ENCODE measurements at regions not wholly inside any gene's neighbourhood (a gene's known extent, or its start where the extent isn't known, plus 50 kb on each side); places are given as distances from the start of the nearest gene placed in this dataset.

- Histone ChIP-seq H3K9ac (ENCODE audit: low read length) (no peak overlapping the region), H3K36me3 (ENCODE audit: low read depth, low read length) (no peaks in the 10 kb centered on the region), H3K9me2 (replicated peaks; ENCODE audit: low read length) (no peaks in the 10 kb centered on the region), H3K27me3 (ENCODE audit: low read length) (peaks cover 64% of the 10 kb centered on the region), H3K4me3 (ENCODE audit: low read length) (no peak overlapping the region), H2AFZ (ENCODE audit: low read length) (no peak overlapping the region), H3K79me2 (ENCODE audit: low read length) (no peaks in the 10 kb centered on the region), H3F3A (ENCODE audit: low read length, unreplicated experiment) (no peaks in the 10 kb centered on the region), H4K20me1 (ENCODE audit: low read length) (no peaks in the 10 kb centered on the region), H3K27ac (ENCODE audit: low read length) (no peak overlapping the region), H3K4me2 (ENCODE audit: low read length) (no peak overlapping the region), H3K9me3 (ENCODE audit: low read length) (no peaks in the 10 kb centered on the region), H3K4me1 (ENCODE audit: insufficient read depth, low read length) (no peaks in the 10 kb centered on the region)
- ChIA-PET CTCF (no interaction called here), POLR2A (ENCODE audit: unreplicated experiment) (no interaction called here)
- no TSS peak for BruUV-seq (replicated peaks)
- ATAC-seq (peak; percentile 20; the same call in 1 of the 2 replicates), DNase-seq (no peak)
- intact Hi-C loops (cut with micrococcal nuclease), result no loop called here
- no peak for TF ChIP-seq EZH2phosphoT487 (IDR thresholded peaks at IDR 0.05; ENCODE audit: borderline replicate concordance, low read length)
- no peak for TF ChIP-seq EZH2 (IDR thresholded peaks at IDR 0.05; ENCODE audit: low read length, unreplicated experiment)
- no peak for TF ChIP-seq CTCF (conservative IDR thresholded peaks at IDR 0.05; ENCODE audit: low read depth, low read length)
These were observed 97.4 kb upstream of the SPTLC3 start for GRCh38 chr20:12911372-12911771.

- Histone ChIP-seq H3K4me2 (ENCODE audit: low read length) (no peak overlapping the region), H3K4me3 (ENCODE audit: low read length) (no peak overlapping the region), H3K9me3 (ENCODE audit: low read length) (no peaks in the 10 kb centered on the region), H4K20me1 (ENCODE audit: low read length) (no peaks in the 10 kb centered on the region), H3K27me3 (ENCODE audit: low read length) (peaks cover 52% of the 10 kb centered on the region), H3F3A (ENCODE audit: low read length, unreplicated experiment) (no peaks in the 10 kb centered on the region), H2AFZ (ENCODE audit: low read length) (no peak overlapping the region), H3K9me2 (replicated peaks; ENCODE audit: low read length) (no peaks in the 10 kb centered on the region), H3K9ac (ENCODE audit: low read length) (no peak overlapping the region), H3K79me2 (ENCODE audit: low read length) (no peaks in the 10 kb centered on the region), H3K4me1 (ENCODE audit: insufficient read depth, low read length) (no peaks in the 10 kb centered on the region), H3K27ac (ENCODE audit: low read length) (no peak overlapping the region), H3K36me3 (ENCODE audit: low read depth, low read length) (no peaks in the 10 kb centered on the region)
- intact Hi-C loops (cut with micrococcal nuclease), result no loop called here
- TF ChIP-seq CTCF (conservative IDR thresholded peaks at IDR 0.05; ENCODE audit: low read depth, low read length), result no peak
- TF ChIP-seq EZH2 (IDR thresholded peaks at IDR 0.05; ENCODE audit: low read length, unreplicated experiment), result no peak
- TF ChIP-seq EZH2phosphoT487 (IDR thresholded peaks at IDR 0.05; ENCODE audit: borderline replicate concordance, low read length), result no peak
- CTCF ChIA-PET, result no interaction called here
- no TSS peak for BruUV-seq (replicated peaks)
- POLR2A ChIA-PET (ENCODE audit: unreplicated experiment), result interaction anchor here (0.7 kb wide), 1 partner anchor 10 kb away, joined by 3 read pairs; no protein-coding TSS in a partner anchor
- ATAC-seq, result no peak
- no peak for DNase-seq
These were observed 94.9 kb upstream of the SPTLC3 start for GRCh38 chr20:12913781-12914443.

GRCh38 chr20:12914804-12915203, 94.0 kb upstream of the SPTLC3 start:
- H3K9ac ChIP-seq (ENCODE audit: low read length), result no peak overlapping the region
- no peak overlapping the region for H2AFZ ChIP-seq (ENCODE audit: low read length)
- peaks cover 47% of the 10 kb centered on the region for H3K27me3 ChIP-seq (ENCODE audit: low read length)
- ATAC-seq (no peak), DNase-seq (no peak)
- H3K36me3 ChIP-seq (ENCODE audit: low read depth, low read length), result no peaks in the 10 kb centered on the region
- TF ChIP-seq CTCF (conservative IDR thresholded peaks at IDR 0.05; ENCODE audit: low read depth, low read length) (no peak), EZH2 (IDR thresholded peaks at IDR 0.05; ENCODE audit: low read length, unreplicated experiment) (no peak), EZH2phosphoT487 (IDR thresholded peaks at IDR 0.05; ENCODE audit: borderline replicate concordance, low read length) (no peak)
- H4K20me1 ChIP-seq (ENCODE audit: low read length), result no peaks in the 10 kb centered on the region
- H3K9me3 ChIP-seq (ENCODE audit: low read length), result no peaks in the 10 kb centered on the region
- H3F3A ChIP-seq (ENCODE audit: low read length, unreplicated experiment), result no peaks in the 10 kb centered on the region
- H3K4me3 ChIP-seq (ENCODE audit: low read length), result no peak overlapping the region
- no peak overlapping the region for H3K27ac ChIP-seq (ENCODE audit: low read length)
- no peaks in the 10 kb centered on the region for H3K79me2 ChIP-seq (ENCODE audit: low read length)
- intact Hi-C loops (cut with micrococcal nuclease), result no loop called here
- no peaks in the 10 kb centered on the region for H3K9me2 ChIP-seq (replicated peaks; ENCODE audit: low read length)
- POLR2A ChIA-PET (ENCODE audit: unreplicated experiment), result no interaction called here
- CTCF ChIA-PET, result no interaction called here
- H3K4me2 ChIP-seq (ENCODE audit: low read length), result no peak overlapping the region
- no peaks in the 10 kb centered on the region for H3K4me1 ChIP-seq (ENCODE audit: insufficient read depth, low read length)
- no TSS peak for BruUV-seq (replicated peaks)

Data from PC-3 (cell line).